Tibial nerve (tissue), 4 donors: ENCODE measurements at regions not wholly inside any gene's neighbourhood (a gene's known extent, or its start where the extent isn't known, plus 50 kb on each side); places are given as distances from the start of the nearest gene placed in this dataset.

Experiments used
- DNase-seq, 2 donors: peaks; one replicate each; pipeline ENCODE4 v3.0.0-alpha.2; 2019; ENCODE audit warnings: low spot score in 2 of 2
- H3K27ac ChIP-seq, 4 donors: fragments of 200-600 bp; sonication (generic) in 3 of 4; one replicate each; pipeline ENCODE4 v1.5.1; 2017 to 2019; ENCODE audit warnings: mild to moderate bottlenecking in 1 of 4
- H3K27me3 ChIP-seq, 2 donors: fragments of 200-600 bp; sonication (generic) in 1 of 2; one replicate each; pipeline versions ENCODE4 v1.5.1 to v1.6.0; 2017 to 2019
- H3K36me3 ChIP-seq, 3 donors: fragments of 200-600 bp; sonication (generic); one replicate each; pipeline ENCODE4 v1.5.1; 2018 to 2019
- H3K4me1 ChIP-seq, 4 donors: fragments of 200-600 bp; sonication (generic) in 3 of 4; one replicate each; pipeline ENCODE4 v1.5.1; 2017 to 2019
- H3K4me3 ChIP-seq, 4 donors: fragments of 200-600 bp; sonication (generic) in 3 of 4; one replicate each; pipeline ENCODE4 v1.5.1; 2017 to 2019; ENCODE audit warnings: mild to moderate bottlenecking in 1 of 4, moderate library complexity in 1 of 4
- H3K9me3 ChIP-seq, 4 donors: fragments of 200-600 bp; sonication (generic) in 3 of 4; one replicate each; pipeline ENCODE4 v1.5.1; 2017 to 2019
- EP300 ChIP-seq, 2 donors: sonication (generic); formaldehyde crosslinking; IDR thresholded peaks; one replicate each; pipeline ENCODE4 v1.6.1; 2017; ENCODE audit warnings: antibody characterized with exemption in 2 of 2, mild to moderate bottlenecking in 1 of 2
- POLR2A ChIP-seq, 2 donors: fragments of 450-650 bp; IDR thresholded peaks; one replicate each; pipeline ENCODE4 v1.6.1; 2017; ENCODE audit warnings: antibody characterized with exemption in 2 of 2, mild to moderate bottlenecking in 2 of 2, moderate library complexity in 2 of 2
- WGBS, 2 donors: methylation state at CpG; one replicate each; pipeline ENCODE4 v1.1.5; 2018; 5-methylcytosine and 5-hydroxymethylcytosine counted together
- TF ChIP-seq, protein P1 (sequence below), 5 experiments: fragments of 200-600 bp in 3 of 5; fragments of 450-650 bp in 2 of 5; sonication (generic) in 3 of 5; IDR thresholded peaks; one replicate each; pipeline ENCODE4 v1.5.1; 2016 to 2019; ENCODE audit warnings: antibody characterized with exemption in 5 of 5, mild to moderate bottlenecking in 3 of 5, moderate library complexity in 2 of 5

DNA sequence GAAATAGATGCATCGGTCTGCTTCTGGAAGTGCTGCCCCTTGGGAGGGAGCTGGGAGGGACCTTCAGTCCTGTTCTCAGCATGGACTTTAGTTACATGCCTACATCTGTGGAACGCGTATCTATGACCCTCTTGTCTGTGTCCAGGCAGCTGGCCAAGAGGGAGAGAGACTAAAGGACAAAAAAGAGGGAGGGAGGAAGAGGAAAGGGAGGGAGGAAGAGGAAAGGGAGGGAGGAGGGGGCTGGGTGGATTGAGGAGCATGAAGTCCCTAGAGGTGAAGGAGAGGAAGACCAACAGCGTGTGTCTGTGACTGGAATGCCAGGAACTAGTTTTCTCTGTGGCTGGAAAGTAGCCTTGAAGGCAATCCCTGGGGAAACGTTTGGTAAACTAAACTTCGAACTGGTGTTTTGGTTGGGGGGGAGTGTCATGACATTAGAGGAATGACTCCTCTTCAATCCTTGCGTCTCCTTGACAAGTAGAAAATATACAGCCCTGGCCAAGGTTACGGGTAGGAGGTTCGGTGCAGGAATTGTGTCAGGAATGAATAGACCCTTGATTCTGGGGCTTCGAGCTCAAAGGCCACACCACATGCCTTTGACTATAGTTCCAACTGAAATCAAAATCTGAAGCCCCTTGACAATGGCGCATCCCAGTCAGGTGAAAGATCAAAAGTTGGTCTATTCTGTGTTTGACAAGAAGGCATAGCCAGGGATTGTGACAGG, 52.0 kb upstream of the PLEKHG1 start:
- TF ChIP-seq POLR2A (IDR thresholded peaks at IDR 0.05), result no peak
- TF ChIP-seq EP300 (IDR thresholded peaks at IDR 0.05), result no peak
- TF ChIP-seq, protein P1, sequence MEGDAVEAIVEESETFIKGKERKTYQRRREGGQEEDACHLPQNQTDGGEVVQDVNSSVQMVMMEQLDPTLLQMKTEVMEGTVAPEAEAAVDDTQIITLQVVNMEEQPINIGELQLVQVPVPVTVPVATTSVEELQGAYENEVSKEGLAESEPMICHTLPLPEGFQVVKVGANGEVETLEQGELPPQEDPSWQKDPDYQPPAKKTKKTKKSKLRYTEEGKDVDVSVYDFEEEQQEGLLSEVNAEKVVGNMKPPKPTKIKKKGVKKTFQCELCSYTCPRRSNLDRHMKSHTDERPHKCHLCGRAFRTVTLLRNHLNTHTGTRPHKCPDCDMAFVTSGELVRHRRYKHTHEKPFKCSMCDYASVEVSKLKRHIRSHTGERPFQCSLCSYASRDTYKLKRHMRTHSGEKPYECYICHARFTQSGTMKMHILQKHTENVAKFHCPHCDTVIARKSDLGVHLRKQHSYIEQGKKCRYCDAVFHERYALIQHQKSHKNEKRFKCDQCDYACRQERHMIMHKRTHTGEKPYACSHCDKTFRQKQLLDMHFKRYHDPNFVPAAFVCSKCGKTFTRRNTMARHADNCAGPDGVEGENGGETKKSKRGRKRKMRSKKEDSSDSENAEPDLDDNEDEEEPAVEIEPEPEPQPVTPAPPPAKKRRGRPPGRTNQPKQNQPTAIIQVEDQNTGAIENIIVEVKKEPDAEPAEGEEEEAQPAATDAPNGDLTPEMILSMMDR (IDR thresholded peaks at IDR 0.05), result no peak
- Histone ChIP-seq H3K36me3 (no peaks in the 10 kb centered on the region), H3K4me3 (no peak overlapping the region), H3K27me3 (no peaks in the 10 kb centered on the region), H3K27ac (no peak overlapping the region), H3K9me3 (no peaks in the 10 kb centered on the region), H3K4me1 (peaks cover 0 to 19% (median 8%) of the 10 kb centered on the region in 4 donors)
- 42% methylated on average over 11 of the region's 11 CpGs for WGBS, 2 donors
- peak; percentile 19 to 45 for DNase-seq

DNA sequence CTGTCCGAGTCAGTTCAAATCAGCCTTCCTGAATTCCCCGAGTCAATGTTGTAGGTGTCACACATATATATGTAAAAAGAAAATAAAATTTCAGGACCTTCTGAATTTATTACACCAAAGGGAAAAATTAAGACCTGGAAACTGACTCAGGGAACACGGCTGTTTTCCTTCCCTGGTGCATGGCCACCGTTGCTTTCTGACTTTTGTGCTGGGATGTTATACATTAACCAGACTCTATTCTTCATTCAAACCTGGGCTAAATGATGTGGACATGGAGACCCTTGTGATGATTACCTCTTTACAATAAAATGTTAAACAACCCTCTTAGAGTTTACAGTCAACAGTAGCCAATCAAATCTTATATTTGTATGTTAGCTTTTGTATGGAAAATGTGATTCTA, 51.4 kb upstream of the PLEKHG1 start:
- no peak for TF ChIP-seq EP300 (IDR thresholded peaks at IDR 0.05)
- TF ChIP-seq POLR2A (IDR thresholded peaks at IDR 0.05), result no peak
- TF ChIP-seq, protein P1 (IDR thresholded peaks at IDR 0.05), result no peak
- Histone ChIP-seq H3K9me3 (no peaks in the 10 kb centered on the region), H3K36me3 (no peaks in the 10 kb centered on the region), H3K27ac (no peak overlapping the region), H3K27me3 (no peaks in the 10 kb centered on the region), H3K4me1 (peaks cover 0 to 19% (median 8%) of the 10 kb centered on the region in 4 donors), H3K4me3 (no peak overlapping the region)
- DNase-seq, result no peak
- WGBS, 2 donors, result 92 to 93% methylated on average over 4 of the region's 4 CpGs

DNA sequence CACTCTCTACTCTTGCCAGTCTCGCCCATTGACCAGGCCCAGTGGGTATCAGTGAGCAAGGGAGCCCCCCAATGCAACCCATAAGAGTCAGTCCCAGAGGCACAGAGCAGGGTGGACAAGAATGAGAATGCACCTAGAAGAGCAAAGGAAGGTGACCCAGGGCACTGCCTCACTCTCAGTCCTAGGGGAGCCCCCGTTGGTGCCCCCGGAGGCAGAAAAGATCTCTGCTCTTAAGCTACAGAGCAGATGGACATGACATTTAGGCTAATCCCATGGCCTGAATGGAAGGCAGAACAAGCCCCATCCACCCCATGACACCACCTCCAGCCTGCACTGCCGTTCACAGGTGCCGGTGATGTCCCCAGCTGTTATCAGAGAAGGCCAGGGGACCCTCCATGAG, 50.7 kb upstream of the PLEKHG1 start:
- 98 to 99% methylated on average over 5 of the region's 5 CpGs for WGBS, 2 donors
- Histone ChIP-seq H3K4me1 (peaks cover 0 to 19% (median 8%) of the 10 kb centered on the region in 4 donors), H3K4me3 (no peak overlapping the region), H3K9me3 (no peaks in the 10 kb centered on the region), H3K36me3 (no peaks in the 10 kb centered on the region), H3K27ac (no peak overlapping the region), H3K27me3 (no peaks in the 10 kb centered on the region)
- no peak for TF ChIP-seq POLR2A (IDR thresholded peaks at IDR 0.05)
- TF ChIP-seq, protein P1 (IDR thresholded peaks at IDR 0.05), result no peak
- TF ChIP-seq EP300 (IDR thresholded peaks at IDR 0.05), result no peak
- DNase-seq, result no peak

DNA sequence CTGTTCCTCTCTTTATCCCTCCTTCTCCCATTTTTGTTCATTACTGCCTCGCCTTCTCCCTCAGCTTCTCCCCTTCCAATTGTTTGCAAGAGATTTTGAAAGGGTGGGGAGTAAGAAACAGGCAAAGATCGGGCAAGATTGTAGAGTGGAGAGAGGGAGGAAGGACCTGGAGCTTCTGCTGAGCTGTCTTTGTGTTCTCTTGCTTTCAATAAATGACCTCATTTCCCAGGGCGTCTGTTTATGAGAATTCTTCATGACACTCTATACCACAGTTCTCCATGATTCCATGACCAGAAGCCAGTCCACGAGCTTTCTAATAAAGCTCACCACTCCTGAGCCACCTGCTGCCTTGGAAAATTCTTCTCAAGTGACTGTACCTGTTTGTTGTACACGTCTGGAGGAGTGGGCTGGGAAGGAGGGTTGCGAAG, 50.0 kb upstream of the PLEKHG1 start:
- peaks cover 0 to 19% (median 8%) of the 10 kb centered on the region in 4 donors for H3K4me1 ChIP-seq
- 85% methylated on average over 6 of the region's 6 CpGs for WGBS, 2 donors
- TF ChIP-seq, protein P1 (IDR thresholded peaks at IDR 0.05), result no peak
- TF ChIP-seq POLR2A (IDR thresholded peaks at IDR 0.05) (no peak), EP300 (IDR thresholded peaks at IDR 0.05) (no peak)
- H3K4me3 ChIP-seq, result no peak overlapping the region
- no peak for DNase-seq
- no peak overlapping the region for H3K27ac ChIP-seq
- no peaks in the 10 kb centered on the region for H3K9me3 ChIP-seq
- no peaks in the 10 kb centered on the region for H3K36me3 ChIP-seq
- no peaks in the 10 kb centered on the region for H3K27me3 ChIP-seq
